Upper lobe of left lung (tissue), 4 donors: ENCODE measurements at regions not wholly inside any gene's neighbourhood (a gene's known extent, or its start where the extent isn't known, plus 50 kb on each side); places are given as distances from the start of the nearest gene placed in this dataset.

ENCODE experiments used
- POLR2AphosphoS5 ChIP-seq, 2 donors: sonication (generic); formaldehyde crosslinking; IDR thresholded peaks; one replicate each; pipeline ENCODE4 v1.5.1; 2017; ENCODE audit warnings: antibody characterized with exemption in 2 of 2
- TF ChIP-seq, protein P1 (sequence below), 6 experiments: fragments of 450-650 bp in 4 of 6; fragments of 200-600 bp in 2 of 6; sonication (generic) in 2 of 6; IDR thresholded peaks; one replicate each; pipeline ENCODE4 v1.5.1; 2016 to 2019; ENCODE audit warnings: antibody characterized with exemption in 6 of 6

DNA sequence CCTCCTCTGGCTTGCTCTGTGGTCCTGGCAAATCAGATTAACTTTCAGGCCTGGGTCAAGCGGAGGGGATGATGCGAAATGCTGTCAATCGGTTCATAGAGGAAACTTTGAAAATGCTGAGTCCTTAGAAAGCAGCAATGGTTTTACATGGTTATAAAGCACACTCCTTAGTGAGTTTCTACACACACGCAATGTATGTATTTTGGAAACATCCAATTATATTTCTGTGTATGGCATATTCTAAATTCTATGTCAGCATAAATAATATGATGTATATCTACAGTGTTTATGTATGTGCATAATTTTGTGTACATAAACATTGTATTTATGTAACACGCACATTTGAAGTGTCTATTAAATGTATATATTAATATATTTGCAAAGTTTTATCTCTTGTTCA is 118.0 kb upstream of the ARID2 start:
- TF ChIP-seq, protein P1, sequence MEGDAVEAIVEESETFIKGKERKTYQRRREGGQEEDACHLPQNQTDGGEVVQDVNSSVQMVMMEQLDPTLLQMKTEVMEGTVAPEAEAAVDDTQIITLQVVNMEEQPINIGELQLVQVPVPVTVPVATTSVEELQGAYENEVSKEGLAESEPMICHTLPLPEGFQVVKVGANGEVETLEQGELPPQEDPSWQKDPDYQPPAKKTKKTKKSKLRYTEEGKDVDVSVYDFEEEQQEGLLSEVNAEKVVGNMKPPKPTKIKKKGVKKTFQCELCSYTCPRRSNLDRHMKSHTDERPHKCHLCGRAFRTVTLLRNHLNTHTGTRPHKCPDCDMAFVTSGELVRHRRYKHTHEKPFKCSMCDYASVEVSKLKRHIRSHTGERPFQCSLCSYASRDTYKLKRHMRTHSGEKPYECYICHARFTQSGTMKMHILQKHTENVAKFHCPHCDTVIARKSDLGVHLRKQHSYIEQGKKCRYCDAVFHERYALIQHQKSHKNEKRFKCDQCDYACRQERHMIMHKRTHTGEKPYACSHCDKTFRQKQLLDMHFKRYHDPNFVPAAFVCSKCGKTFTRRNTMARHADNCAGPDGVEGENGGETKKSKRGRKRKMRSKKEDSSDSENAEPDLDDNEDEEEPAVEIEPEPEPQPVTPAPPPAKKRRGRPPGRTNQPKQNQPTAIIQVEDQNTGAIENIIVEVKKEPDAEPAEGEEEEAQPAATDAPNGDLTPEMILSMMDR (IDR thresholded peaks at IDR 0.05) = no peak
- no peak for TF ChIP-seq POLR2AphosphoS5 (IDR thresholded peaks at IDR 0.05)
